GM12872 (cell line): ENCODE measurements at regions not wholly inside any gene's neighbourhood (a gene's known extent, or its start where the extent isn't known, plus 50 kb on each side); places are given as distances from the start of the nearest gene placed in this dataset.

Experiments
- CTCF ChIP-seq: IDR thresholded peaks from 3 replicates; pipeline ENCODE4 v1.5.1; 2011; ENCODE audit warnings: low read depth, mild to moderate bottlenecking, low read length, moderate library complexity; ENCODE audit not compliant: insufficient read depth

DNA sequence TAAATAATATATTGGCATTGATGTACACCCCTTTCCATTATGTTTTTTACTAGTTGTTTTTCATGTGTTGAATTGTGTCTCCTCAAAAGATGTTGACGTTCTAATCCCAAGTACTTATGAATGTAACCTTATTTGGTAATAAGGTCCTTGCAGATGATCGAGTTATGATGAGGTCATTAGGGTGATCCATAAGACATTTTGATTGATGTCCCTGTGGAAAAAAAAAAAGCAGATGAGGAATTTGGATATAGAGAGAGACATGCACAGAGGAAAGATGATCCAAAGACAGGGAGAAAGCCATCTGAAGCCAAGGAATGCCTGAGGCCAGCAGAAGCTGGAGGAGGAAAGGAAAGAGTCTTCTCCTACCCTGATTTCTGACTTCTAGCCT, 632.7 kb downstream of the TLR4 start:
- TF ChIP-seq CTCF = no peak

- no peak for TF ChIP-seq CTCF
These were observed 655.8 kb downstream of the TLR4 start for GRCh38 chr9:118360036-118360435.

GRCh38 chr9:118362123-118362522, 657.9 kb downstream of the TLR4 start:
- TF ChIP-seq CTCF = no peak

DNA sequence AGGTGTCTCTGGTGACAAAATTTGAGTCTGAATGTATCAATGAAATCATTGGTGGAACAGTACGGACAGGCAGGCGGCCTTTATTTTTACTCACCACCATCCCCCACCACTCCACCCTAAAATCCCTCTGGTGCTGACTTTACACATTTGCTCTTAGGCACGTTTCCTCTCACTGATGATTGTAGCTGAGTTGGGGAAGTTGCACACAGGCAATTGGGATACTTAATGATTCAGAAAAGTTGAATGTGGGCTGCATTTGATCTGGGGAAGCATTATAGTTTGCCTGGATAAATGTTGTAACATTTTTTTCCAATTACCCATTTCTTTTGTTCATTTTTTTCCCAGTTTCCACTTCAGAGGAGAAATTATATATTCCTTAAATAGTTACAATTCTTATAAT, 658.4 kb downstream of the TLR4 start:
- no peak for TF ChIP-seq CTCF

- TF ChIP-seq CTCF = no peak
These were observed 660.3 kb downstream of the TLR4 start for GRCh38 chr9:118364266-118365106.

DNA sequence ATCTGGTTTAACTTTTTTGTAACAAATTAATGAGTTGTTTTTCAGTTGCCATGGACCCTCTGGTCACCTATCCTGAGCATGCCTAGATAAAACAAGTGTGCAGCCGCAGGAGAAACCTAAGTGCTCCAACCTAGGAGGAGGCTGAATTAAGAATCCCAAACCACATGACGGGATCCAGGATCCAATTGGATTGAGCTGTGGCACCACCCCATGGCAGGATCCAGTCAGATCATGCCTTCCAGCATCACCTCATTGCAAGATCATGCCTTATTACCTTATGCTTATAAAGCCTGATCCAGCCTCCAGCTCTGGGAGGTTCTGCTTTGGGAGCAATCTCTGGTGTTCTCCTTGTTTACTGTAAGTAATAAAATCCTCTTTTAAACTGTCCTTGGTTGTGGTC, 662.0 kb downstream of the TLR4 start:
- TF ChIP-seq CTCF = no peak

GRCh38 chr9:118367383-118367782, 663.2 kb downstream of the TLR4 start:
- no peak for TF ChIP-seq CTCF
